IPS-NIHi11 (cell line): ENCODE measurements at regions not wholly inside any gene's neighbourhood (a gene's known extent, or its start where the extent isn't known, plus 50 kb on each side); places are given as distances from the start of the nearest gene placed in this dataset.
"Not testable (repeated sequence)": the region's sequence is repeated elsewhere in the genome, so short reads cannot be mapped to it uniquely, and the experiment has no call there.

Source experiments
- DNase-seq: peaks from one replicate; pipeline ENCODE4 v3.0.0; 2012; ENCODE audit warnings: mixed read lengths, low spot score

DNA sequence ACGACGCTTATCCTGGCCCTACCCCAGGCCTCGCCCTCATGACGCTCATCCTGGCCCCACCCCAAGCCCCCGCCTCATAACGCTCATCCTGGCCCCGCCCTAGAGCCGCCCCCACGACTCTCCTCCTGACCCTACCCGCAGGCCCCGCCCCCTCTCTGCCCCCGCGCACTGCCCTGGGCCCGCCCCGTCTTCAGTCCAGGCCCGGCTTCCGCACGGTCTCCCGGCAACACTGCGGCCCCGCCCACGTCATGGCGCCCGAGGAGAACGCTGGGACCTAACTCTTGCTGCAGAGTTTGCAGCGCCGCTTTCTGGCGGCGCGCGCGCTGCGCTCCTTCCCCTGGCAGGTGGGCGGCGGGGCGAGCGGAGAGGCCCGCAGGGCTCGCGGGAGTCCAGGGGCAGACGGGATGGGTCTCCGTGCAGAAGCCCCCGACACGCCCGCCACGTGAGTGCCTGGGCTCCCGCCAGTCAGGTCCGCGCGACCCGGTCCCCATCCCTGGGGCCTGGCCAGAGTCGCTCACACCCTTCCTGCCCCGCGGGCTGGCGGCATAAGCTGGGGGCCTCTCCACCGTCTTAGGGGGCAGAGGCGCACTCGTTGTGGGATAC is 52.5 kb upstream of the ROPN1B start:
- peak; percentile 84 for DNase-seq

DNA sequence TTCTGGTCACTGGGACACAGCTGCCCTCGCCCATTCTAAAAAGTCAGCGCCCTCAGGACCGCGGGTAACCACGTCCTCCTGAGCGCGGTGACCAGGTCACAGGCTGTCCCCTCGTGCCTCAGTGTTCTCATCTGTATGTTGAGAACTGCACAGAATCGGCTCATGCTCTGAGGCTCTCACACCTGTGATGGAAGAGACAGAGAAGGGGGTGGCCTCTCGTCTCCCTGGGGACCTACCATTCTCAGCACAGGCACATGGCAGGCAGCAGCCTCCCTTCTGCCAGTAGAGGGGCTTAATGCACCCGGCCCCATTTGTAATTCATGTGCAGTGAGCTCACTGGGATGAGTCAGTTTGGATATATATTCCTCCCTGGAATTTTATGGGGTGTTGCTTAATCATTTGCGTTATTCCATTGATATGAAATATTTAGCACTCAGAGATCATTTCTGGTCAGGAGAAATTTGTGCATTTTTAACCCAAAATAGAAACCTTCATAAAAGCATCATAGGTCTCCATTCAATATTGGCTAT is 51.9 kb upstream of the ROPN1B start:
- DNase-seq, result peak; percentile 1

DNA sequence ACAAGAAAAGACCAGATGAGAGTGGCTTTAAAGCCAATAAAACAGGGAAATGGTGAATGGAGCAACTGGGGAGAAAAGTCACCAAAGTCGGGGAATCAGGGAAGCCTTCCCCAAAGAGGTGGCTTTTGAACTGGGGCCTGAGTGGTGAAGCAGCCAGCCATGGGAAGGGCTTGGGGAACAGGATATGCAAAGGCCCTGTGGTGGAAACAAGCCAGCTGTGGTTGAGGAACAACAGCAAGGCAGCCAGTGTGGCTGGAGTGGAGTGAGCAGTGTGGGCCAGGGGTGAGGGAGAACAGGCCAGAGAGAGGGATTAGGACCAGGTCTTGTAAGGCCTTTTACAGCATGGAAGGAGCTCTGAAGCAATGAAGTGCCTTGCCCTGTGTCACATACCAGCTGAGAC is 51.0 kb upstream of the ROPN1B start:
- not testable (repeated sequence) for DNase-seq

DNA sequence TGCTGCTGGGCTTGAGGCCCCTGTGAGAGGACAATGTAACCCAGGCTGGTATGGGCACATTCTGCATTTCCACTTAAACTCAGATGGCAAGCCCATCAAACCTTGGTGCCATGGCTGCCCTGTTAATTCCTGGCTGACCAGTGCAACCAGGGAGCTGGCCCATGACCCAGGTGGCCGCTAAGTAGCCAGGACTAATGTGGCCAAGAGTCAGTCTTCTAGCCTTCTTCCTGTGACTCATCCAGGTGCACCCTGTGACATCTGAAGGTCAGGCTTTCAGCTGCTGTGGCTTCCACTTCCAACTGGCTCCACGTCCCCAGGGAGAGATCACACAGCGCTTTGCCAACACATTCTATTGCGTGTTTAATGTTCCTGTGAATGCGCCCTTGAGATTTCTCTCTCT is 50.5 kb upstream of the ROPN1B start:
- DNase-seq, result not testable (repeated sequence)

DNA sequence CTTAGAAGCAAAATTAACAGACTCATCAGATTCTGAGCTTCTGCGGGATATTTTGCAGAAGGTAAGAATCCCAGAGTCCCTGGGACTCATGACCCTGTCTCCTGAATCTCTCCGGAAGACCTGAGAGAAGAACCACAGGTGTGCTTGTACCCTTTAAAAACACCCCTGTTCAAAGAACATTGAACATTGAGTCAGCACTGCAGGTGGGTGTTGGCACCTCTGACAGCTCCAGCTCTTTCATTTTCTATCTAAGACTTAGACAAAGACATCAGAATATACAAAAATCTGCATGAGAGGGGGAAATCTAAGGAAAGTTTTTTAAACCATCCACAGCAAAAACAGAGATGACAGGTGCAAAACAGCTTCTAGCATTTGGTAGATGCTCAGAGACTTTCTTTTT is 50.1 kb upstream of the ROPN1B start:
- not testable (repeated sequence) for DNase-seq
